PC-3 (cell line): ENCODE measurements at regions not wholly inside any gene's neighbourhood (a gene's known extent, or its start where the extent isn't known, plus 50 kb on each side); places are given as distances from the start of the nearest gene placed in this dataset.

Experiments
- EZH2phosphoT487 ChIP-seq: fragments of 300-600 bp; sonication (generic); IDR thresholded peaks from 2 replicates; pipeline ENCODE4 v1.6.1; 2018; ENCODE audit warnings: mild to moderate bottlenecking, antibody characterized with exemption, low read length, borderline replicate concordance
- TF ChIP-seq, protein P1 (sequence below): fragments of 300-600 bp; sonication (generic); conservative IDR thresholded peaks from 2 replicates; pipeline ENCODE4 v1.5.1; 2017; ENCODE audit warnings: antibody characterized with exemption, low read depth, mild to moderate bottlenecking, low read length

DNA sequence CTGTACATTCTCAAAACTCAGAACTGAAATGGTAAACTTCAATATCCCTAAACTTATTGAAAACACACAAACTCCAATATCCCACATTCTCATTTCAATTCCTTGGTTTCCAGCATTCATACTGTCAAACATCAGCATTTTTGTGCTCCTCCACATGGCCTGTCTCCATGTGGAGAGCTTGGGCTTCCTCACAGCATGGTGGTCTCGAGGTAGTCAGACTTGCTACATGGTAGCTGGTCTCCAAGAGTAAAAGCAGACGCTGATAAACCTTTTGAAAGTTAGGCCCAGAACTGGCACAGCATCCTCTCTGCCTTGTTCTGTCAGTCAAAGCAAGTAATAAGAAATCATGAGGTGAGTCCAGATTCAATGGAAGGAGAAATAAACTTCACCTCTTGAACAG, 70.5 kb downstream of the VCPKMT start:
- TF ChIP-seq, protein P1, sequence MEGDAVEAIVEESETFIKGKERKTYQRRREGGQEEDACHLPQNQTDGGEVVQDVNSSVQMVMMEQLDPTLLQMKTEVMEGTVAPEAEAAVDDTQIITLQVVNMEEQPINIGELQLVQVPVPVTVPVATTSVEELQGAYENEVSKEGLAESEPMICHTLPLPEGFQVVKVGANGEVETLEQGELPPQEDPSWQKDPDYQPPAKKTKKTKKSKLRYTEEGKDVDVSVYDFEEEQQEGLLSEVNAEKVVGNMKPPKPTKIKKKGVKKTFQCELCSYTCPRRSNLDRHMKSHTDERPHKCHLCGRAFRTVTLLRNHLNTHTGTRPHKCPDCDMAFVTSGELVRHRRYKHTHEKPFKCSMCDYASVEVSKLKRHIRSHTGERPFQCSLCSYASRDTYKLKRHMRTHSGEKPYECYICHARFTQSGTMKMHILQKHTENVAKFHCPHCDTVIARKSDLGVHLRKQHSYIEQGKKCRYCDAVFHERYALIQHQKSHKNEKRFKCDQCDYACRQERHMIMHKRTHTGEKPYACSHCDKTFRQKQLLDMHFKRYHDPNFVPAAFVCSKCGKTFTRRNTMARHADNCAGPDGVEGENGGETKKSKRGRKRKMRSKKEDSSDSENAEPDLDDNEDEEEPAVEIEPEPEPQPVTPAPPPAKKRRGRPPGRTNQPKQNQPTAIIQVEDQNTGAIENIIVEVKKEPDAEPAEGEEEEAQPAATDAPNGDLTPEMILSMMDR = no peak
- TF ChIP-seq EZH2phosphoT487 = no peak
